GM18517 (cell line): ENCODE measurements at regions not wholly inside any gene's neighbourhood (a gene's known extent, or its start where the extent isn't known, plus 50 kb on each side); places are given as distances from the start of the nearest gene placed in this dataset.
"Not testable (repeated sequence)": the region's sequence is repeated elsewhere in the genome, so short reads cannot be mapped to it uniquely, and the experiment has no call there.

ENCODE experiments used
- ATAC-seq: cut with Tn5 transposase; IDR thresholded peaks from one replicate; pipeline ENCODE4 v1.9.1; 2021; ENCODE audit warnings: mild to moderate bottlenecking, moderate library complexity; ENCODE audit not compliant: unreplicated experiment

DNA sequence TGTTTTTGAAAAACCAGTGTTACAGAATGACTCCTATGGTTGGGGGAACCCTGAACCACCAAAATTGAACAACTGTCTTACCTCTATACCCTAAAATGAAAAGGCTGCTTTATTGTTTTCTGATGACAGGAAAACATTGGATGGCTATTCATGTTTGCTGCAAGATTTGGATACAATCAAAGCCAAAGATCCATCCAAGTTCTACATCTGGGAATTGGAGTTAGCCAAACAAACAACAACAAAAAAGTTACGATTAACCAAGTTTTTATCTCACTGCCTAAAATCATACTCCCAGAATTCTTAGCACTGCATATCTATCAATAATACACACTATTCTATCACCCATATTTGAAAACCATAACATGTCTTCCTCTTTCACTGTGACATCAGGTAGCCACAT is 349.7 kb upstream of the SLC7A11 start:
- ATAC-seq: no peak

DNA sequence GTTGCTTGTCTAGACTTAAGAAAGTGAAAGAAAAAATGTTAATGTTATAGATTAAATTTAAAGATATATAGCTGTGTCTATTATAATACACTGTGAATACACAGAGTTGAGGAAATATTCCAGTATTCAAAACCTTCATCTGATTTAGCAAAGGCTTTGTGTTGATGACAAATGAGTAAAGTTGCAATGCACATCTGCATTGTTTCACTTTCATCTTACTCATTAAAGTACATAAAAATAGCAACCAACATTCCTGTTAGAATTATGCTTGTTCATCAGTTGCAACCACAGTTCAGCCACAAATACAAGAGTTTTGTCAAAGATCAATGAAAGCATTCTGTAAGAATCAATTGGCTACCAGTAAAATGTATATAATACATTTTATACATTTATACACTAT is 346.4 kb upstream of the SLC7A11 start:
- no peak for ATAC-seq

DNA sequence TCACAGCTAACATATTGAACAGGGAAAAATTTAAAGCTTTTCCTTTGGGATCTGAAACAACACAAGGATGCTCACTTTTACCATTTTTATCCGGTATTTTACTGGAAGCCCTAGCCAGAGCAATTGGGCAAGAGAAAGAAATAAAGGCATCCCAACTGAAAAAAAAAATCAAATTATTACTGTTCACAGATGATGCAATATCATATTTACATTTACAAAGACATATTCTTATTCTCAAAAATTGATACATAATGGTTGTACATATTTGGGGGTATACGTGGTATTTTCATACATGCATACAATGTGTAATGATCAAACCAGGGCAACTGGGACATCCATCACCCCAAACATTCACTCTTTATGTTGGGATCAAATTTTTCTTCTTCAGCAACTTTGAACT is 337.0 kb upstream of the SLC7A11 start:
- no peak for ATAC-seq

DNA sequence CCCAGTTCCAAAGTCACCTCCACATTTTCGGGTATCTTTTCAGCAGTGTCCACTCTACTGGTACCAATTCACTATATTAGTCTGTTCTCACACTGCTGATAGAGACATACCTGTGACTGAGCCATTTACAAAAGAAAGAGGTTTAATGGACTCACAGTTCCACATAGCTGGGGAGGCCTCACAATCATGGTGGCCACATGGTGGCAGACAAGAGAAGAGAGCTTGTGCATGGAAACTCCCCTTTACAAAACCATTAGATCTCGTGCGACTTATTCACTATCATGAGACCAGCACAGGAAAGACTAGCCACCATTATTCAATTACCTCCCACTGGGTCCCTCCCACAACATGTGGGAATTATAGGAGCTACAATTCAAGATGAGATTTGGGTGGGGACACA is 335.7 kb upstream of the SLC7A11 start:
- not testable (repeated sequence) for ATAC-seq

DNA sequence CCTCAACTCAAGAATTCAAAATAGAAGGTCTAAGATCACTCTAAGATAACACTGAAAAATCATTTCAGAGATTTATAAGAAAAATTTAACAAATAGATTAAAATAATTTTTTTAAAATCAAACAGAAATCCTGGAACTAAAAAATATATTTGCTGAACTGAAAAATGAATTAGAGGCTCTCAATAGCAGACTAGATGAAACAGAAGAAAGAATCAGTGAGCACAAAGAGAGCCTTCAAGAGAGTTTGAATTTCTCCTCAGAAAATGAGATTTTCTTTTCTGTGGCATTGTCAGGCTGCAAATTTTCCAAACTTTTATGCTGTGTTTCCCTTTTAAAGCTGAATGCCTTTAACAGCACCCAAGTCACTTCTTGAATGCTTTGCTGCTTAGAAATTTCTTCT is 335.0 kb upstream of the SLC7A11 start:
- no peak for ATAC-seq

DNA sequence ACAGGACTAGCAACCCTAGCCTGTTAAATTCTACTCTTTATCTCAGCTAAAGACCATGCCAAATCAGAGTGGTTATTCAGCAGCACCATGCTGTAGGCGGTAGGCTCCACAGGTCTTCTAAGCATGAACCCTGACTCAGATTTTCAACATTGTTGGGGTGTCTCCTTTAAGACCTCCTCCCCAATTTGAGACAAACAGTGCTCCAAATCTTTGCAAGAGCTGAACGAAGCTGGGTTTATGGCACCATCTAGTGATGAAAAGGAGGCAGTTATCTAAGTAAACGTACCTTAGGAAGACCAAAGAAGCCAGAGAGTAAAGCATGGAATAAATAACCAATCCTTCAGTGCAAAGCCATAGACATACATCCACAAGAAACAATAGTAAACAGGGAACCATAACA is 334.5 kb upstream of the SLC7A11 start:
- no peak for ATAC-seq

DNA sequence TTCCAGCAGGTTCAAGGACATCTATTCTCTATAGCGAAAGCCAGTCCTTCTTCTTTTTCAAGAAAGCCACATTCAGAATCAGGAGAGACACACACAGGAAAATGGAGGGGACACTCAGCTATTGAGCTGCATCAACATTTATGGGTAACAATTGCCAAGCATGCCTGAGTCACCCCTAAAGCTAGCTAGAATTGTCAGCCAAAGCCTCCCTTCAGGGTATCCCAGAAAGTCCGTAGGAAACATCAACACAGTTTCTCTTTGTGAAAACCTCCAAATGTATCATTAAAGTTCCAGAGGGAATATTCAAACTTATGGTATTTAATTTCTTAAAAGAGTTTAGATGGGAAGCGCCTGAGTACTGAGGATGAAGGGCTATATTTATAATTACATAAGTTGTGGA is 331.1 kb upstream of the SLC7A11 start:
- ATAC-seq: no peak

DNA sequence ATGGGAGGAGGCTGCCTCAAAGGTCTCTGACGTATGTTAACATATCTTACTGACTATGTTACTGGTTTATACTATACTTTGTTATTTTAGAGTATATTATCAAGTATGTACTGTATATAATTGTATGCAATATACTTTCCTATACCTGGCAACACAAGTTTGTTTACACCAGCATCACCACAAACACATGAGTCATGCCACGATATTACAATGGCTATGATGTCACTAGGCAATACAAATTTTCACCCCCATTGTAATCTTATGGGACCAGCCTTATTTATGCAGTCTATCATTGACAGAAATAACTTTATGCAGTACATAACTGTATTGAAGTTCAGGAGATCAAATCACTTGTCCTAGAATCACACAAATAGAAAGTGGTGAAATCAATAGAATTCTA is 329.9 kb upstream of the SLC7A11 start:
- ATAC-seq: no peak

DNA sequence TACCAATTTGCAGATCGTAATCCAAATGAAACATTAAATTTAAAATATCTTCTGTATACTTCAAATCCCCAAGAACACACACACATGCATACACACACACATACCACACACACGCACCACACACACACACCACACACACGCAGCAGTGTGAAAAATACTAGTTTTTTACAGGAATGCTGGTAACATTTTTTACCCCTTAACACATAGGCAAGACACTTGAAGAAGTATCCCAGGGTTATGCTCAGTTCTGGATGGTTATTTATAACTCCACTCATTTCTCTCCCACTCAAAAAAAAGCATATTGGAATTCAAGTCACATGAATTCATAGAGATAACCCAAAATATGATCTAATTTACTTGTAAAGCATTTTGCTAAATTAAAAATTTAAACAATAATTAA is 325.5 kb upstream of the SLC7A11 start:
- no peak for ATAC-seq

DNA sequence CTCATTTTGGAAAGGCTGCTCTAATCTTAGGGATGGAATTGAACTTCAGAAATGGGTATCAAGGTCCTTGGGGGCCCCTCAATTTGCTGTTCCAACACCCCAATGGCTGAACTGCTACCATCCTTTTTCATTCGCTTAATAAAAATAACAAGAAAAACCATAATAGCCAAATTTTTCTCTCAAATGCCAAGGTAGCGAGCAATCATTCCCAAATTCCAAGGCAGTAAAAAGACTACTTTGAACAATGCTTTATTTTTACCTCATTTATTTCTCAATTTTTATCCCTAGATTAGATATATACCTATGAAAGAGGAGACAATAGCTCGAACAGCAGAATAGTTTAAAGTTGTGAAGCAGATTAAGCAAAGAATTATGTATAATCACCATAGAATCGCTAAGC is 323.4 kb upstream of the SLC7A11 start:
- ATAC-seq: no peak

DNA sequence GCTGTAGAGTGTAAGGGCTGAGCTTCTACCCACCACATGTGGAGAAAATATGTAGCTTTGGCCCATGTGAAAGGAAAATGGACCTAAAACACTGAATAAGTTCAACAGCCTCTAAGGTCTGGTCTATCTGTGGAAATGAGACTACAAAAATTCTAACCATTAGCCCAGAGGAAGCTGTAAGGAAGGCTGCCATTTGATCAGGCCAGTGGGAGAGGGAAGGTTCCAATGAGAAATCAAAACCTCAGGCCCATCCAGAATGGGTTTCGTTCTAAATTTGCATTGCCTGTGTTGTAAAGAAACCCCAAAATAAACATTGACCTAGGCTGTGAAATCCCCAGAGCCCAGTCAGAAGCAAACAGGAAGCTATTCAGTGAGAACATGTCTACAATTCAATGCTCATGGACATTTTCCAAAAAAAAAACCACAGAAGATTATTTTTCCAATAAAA is 320.4 kb upstream of the SLC7A11 start:
- ATAC-seq: peak; percentile 53

DNA sequence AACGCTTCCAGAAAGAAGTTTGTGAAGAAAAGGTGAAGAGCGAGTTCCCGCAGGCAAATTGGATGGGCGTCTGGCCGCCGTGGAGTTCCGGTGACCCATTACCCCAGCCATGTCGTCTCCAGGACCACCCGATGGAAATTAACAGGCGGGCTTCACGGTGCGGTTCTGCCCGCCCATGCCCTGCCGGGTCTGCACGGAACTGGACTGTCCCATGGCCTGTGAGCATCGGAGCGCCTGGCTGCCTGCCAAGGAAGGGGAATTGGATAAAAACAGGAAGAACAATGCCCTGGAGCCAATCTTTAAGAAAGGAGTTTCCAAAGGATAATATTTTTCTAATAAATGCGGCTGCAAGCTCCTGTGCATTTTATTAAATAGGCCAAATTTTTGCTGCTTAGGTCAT is 319.8 kb upstream of the SLC7A11 start:
- no peak for ATAC-seq

DNA sequence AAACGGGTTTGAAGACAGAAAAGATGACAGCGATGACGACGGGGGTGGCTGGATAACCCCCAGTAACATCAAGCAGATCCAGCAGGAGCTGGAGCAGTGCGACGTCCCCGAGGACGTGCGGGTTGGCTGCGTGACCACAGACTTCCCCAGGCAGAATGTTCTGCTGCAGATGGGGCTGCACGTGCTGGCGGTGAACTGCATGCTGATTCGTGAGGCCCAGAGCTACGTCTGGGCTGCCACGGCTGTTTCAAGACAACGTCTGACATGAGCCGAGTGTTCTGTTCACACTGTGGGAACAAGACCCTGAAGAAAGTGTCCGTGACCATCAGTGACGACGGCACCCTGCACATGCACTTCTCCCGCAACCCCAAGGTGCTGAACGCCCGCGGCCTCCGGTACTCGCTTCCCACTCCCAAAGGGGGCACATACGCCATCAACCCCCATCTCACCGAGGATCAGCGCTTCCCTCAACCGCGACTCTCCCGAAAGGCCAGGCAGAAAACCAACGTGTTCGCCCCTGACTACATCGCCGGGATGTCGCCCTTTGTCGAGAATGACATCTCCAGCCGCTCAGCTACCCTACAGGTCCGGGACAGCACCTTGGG is 319.2 kb upstream of the SLC7A11 start:
- no peak for ATAC-seq

DNA sequence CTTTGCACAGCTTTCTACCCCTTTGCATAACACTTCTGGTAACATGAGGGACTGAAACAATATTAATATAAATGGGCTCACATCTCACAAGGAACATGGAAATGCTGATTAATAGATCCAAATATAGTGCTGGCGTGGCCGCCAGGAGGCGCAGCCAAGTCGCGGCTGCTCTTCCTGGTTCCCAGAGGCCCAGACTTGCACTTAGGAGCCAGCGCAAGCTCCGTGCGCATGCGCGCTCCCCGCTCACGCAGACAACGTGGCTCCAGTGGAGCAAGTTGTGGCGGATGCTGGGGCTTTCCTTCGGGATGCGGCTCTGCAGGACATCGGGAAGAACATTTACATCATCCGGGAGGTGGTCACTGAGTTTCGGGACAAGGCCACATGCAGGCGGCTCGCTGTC is 318.3 kb upstream of the SLC7A11 start:
- ATAC-seq: no peak

DNA sequence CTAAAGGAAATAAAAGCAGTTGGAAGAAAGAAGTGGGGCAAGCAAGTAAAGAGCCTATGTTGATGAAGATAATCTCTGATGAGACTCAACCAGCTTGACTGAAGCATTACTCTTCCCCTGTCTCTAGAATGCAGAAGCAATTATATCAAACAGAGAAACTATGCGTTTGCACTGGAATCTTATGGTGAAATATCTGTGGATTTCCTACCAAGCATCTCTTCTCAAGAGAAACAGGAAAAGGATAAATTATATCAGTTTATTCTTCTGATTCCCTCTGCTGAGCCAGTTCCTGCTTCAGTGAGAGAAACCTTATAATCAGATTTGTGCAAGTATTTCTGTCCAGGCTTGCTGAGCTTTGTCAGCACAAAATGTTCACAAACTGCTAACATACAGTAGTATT is 316.7 kb upstream of the SLC7A11 start:
- no peak for ATAC-seq

DNA sequence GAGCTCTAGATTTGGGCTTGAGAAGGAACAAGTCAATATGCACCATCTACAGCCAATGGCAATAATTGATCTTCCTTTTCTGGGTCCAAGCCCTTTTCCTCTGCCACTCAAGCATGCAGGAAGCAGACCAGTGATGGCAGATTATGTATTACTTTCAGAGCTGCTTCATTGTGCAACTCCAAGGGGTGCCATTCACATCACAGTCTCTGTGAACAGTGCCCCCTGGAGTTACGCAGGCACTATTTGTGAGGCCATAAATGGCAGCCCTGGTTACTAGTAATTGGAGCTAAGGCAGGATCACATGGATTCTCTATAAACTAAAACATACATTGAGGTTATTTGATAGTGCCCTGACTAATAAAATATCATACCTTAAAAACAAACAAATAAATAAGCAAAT is 313.4 kb upstream of the SLC7A11 start:
- no peak for ATAC-seq

DNA sequence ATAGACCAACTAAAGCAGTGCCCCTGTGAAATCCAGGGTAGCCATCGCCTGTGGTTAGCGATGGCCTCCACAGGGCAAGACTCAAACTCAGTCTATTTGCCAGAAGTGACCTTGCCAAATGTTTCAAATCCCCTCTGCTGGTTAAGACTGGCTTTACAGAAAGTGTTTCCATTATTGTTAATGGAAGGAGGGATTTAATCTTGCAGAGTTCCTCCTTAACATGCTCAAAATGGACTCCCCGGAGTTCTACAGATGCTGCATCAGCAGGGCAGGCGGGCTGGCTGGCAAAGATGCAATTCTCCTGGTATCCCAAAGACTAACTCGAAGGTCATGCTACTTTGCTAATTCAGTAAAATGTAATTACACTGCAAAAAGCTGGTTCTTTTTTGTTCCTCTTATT is 313.0 kb upstream of the SLC7A11 start:
- no peak for ATAC-seq

DNA sequence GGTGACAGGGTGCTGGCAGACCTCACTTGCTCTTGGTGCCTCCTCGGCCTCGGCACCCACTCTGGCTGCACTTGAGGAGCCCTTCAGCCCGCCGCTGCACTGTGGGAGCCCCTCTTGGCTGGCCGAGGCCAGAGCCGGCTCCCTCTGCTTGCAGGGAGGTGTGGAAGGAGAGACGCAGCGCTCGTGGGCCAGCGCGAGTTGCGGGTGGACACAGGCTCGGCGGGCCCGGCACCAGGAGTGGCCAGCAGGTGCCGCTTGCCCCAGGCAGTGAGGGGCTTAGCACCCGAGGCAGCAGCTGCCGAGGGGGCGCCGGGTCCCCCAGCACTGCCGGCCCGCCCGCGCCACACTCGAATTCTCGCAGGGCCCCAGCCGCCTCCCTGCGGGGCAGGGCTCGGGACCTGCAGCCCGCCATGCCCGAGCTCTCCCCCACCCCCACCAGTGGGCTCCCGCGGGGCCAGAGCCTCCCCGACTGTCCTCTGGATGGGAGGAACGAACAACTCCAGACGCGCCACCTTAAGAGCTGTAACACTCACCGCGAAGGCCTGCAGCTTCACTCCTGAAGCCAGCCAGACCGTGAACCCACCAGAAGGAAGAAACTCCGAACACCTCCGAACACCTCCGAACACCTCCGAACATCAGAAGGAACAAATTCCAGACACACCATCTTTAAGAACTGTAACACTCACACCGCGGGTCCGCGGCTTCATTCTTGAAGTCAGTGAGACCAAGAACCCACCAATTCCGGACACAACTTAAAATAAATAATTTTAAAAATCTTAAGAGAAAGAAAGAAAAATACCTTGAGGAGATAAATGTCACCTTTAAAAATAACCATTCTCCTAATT is 311.1 kb upstream of the SLC7A11 start:
- ATAC-seq: no peak

DNA sequence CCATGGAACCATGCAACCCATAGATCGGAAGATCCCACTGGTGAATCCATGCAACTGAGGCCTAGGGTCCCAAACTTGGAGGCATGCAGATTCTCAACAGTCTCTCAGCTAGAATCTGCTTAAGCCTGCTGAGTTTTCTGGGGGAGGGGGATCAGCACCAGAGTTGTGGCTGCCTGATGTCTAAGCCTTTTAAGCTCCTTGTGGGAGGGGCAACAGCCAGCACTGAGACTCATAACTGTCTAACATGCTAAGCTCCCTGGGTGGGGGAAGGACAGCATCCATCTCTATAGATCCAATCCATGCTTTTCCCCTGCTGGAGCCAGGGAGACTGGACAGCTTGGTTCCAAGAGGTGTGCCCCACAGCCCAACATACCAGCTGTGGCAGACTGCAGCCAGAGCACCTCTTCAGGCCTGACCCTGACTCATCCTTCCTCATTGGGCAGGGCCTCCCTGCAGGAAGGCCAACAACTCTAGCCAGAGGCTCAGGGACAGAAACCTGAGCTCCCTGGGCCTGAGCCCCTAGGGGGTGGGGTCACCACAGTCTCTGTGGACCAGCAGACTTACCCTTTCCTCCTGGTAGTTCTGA is 300.1 kb upstream of the SLC7A11 start:
- no peak for ATAC-seq

DNA sequence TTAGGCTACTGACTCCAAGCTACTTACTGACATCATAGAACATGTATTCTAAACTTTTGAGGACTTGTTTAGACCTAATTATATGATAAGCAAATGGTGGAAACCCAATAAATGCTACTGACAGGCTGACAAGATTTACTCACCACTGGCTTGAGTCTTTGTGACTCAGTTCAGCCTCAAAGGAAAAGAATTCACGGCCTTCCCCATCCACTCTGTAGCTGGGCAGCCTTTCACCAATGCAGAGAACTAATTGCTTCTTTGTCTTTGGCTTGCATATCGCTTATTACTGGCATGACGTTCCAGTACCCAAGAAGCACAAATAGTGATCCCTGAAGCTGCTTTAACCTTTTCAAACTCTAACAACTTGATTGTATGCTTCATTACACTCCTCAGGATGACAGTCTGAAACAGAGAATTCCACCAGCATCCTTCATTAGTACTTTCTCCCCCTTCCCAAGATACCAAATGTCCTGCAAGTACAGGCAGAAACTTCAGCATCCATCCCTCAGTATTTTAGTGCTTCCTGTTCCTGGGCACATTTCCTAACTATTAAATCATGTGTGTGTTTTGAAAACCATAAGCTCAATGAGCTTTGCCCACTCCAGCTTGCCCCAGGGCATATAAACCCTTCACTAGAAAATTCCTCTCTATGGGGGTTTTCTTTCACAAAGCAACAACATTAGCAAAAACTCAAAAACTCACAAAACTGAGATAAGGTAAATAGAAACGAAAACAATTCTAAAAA is 298.1 kb upstream of the SLC7A11 start:
- no peak for ATAC-seq

DNA sequence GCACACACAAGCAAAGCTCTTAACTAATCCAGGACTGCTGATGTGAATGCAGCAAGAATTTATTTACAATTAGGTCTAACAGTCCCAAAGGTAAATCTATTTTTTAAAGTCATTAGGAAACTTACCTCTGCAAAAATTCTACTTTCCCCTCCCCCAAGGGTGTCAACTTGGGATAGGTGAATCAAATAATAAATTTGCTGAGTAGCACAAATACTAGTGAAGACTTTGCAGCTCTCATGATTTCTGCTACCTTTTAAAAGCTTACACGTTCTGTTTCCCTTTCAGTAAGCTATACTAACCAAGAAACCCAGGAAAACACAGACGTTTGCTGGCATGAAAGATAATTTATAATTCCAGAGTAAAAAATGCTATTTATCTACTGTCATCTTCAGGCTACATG is 296.6 kb upstream of the SLC7A11 start:
- ATAC-seq: no peak
